GM19238 (cell line): ENCODE measurements at regions not wholly inside any gene's neighbourhood (a gene's known extent, or its start where the extent isn't known, plus 50 kb on each side); places are given as distances from the start of the nearest gene placed in this dataset.
"Not testable (repeated sequence)": the region's sequence is repeated elsewhere in the genome, so short reads cannot be mapped to it uniquely, and the experiment has no call there.

Experiments
- DNase-seq: peaks from one replicate; pipeline ENCODE4 v3.0.0; 2011; ENCODE audit warnings: low spot score; ENCODE audit not compliant: insufficient read length

- DNase-seq = no peak
Observed at GRCh38 chr15:100767001-100767825, 112.4 kb upstream of the ALDH1A3 start.

DNA sequence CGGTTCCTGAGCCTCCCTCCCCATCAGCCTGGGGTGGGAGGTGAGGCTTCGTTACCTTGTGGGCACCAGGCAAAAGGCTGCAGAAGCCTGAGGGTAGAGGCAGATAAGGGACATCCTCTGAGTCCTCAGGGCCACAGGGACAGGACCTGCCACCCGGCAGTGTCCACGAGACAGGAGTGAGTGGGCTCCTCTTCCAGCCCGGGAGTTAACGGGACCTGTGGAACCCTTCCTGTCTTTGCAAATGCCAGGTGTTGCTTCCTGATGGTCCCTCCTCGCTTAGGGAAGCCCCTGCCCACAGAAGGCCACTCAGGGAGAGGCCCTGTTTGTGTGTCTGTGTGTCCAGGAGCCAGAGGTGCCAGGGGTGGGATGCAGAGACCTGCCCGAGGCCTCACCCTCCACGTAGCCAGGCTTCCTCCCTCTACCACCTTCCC lies 111.1 kb upstream of the ALDH1A3 start:
- no peak for DNase-seq

DNA sequence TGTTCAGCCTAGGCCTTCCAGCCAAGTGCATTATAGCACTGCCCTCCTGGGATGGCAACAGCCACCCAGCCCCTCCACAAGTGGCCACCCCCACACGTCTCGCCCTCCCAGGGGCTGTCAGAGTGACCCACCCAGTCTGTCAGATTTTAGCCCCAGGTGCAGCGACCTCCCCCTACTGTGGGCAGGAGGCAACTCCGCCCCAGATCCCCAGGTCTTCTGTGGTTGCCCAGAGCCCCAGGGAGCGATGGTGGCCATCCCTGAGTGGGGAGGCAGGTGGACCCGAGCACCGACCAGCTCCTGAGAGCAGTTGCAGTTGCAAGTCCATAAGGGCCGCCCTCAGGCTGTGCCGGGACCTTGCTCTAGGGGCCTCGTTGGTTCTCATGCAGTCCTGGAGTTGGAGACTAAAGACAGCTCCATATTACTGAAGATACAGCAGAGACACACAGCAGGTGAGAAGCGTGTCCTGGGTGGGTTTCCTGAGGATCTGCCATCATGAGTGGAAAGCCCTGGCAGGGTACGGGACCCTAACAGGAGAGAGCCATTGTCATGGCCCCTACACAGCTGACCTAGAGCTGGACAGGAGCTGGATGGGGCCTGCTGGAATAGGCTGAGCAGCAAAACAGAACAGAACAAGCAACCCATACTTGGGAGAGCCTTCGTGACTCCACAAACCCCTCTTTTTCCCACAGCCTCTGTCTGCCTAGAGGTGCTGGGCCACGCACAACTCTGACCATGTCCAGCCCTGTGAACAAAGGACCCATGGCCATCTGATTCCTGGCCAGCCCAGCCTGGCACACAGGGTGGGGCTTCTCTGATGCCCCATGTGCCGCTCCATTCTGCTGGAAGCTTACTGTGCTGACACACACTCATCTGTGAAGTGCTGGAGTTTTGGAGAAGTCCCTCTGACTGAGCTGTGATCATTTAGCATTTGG lies 110.3 kb upstream of the ALDH1A3 start:
- DNase-seq = no peak

- no peak for DNase-seq
Observed at GRCh38 chr15:100769975-100770340, 109.7 kb upstream of the ALDH1A3 start.

GRCh38 chr15:100770661-100771584 lies 108.7 kb upstream of the ALDH1A3 start:
- no peak for DNase-seq

- no peak for DNase-seq
Observed at GRCh38 chr15:100771746-100772145, 107.9 kb upstream of the ALDH1A3 start.

- no peak for DNase-seq
Observed at GRCh38 chr15:100772478-100772877, 107.2 kb upstream of the ALDH1A3 start.

GRCh38 chr15:100772892-100773520 lies 106.6 kb upstream of the ALDH1A3 start:
- no peak for DNase-seq

- DNase-seq = not testable (repeated sequence)
Observed at GRCh38 chr15:100774044-100774443, 105.6 kb upstream of the ALDH1A3 start.

DNA sequence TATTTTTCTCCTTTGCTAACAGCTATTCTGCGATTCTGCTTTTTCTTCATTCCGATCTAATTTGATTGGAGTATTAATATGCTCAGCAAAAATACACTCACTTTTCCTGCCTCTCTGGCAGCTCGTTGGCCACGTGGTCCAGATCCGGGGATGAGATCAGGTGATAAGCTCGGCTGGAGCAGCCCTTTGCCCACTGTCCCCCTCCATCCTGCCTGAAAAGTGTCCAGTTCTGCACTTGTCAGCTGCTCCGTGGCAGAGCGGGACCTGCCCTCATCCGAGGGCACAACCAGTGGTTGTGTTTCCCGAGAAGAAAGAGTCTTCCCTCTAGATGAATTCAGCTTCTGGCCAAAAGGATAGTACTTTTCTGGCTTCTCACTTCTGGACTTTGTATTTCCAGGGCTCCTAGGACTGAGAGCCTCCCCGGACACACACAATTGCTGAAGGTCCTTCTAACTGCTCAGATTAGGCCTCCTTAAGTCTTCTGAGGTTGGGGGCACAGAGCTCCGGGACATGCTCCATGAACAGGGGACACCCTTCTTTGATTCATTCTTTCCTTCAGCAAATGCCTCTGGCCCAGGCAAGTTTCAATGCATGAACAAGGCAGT lies 103.9 kb upstream of the ALDH1A3 start:
- no peak for DNase-seq

DNA sequence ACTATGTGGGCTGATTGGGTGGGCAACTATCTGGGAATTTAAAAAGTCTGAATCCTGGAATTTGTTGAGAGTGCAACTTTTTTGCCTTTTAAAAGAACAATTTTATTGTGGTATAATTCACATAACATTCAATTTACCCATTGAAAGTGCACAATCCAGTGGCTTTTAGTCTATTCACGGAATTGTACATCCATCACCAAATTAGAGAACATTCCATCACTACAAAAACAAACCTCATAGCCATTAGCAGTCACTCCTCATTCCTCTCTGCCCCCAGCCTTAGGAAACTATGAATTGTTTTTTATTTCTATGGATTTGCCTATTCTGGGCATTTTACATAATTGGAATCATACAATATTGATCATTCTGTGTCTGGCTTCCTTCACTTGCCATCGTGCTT lies 101.8 kb upstream of the ALDH1A3 start:
- no peak for DNase-seq

- DNase-seq = no peak
Observed at GRCh38 chr15:100778831-100779288, 100.8 kb upstream of the ALDH1A3 start.

DNA sequence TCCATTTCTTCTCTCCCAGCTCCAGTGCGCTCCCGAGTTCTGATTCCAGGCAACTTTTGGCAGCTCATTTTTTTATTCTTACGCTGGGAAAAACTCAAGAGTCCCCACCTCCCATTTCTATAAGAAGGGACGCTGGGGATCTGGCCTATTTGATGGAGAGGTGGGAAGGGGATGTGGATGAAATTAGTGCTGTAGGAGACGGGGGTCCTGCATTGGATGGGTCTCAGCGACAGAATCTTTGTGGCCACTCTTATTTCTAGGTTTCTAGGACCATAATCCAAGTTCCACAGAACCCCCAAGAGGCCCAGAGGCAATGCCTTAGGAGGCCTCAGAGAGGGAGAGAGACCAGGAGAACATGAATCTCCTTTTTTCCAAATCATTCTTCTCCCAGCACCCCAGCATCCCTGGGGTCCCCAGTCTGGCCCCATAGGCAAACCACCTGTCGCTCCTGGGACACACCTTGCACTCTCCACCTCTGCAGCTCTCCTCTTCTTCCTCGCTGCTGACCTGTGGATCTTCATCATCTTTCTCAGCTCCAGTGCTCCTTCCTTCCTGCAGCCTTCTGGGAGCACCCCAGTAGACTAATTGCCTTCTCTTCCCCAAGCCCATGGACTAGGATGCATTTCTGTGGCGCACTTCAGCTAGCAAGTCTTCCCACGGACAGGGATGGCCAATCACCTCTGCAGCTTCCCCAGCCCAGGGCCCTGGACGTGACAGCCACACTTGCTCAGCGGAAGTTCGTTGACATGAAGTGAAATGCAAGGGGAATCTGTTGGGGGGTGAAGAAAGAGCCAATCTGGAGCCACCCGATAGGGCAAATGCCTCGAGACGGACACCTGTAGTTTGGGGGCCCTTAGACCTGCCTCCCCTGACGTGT lies 100.1 kb upstream of the ALDH1A3 start:
- no peak for DNase-seq

GRCh38 chr15:100780208-100780800 lies 99.3 kb upstream of the ALDH1A3 start:
- DNase-seq = no peak

DNA sequence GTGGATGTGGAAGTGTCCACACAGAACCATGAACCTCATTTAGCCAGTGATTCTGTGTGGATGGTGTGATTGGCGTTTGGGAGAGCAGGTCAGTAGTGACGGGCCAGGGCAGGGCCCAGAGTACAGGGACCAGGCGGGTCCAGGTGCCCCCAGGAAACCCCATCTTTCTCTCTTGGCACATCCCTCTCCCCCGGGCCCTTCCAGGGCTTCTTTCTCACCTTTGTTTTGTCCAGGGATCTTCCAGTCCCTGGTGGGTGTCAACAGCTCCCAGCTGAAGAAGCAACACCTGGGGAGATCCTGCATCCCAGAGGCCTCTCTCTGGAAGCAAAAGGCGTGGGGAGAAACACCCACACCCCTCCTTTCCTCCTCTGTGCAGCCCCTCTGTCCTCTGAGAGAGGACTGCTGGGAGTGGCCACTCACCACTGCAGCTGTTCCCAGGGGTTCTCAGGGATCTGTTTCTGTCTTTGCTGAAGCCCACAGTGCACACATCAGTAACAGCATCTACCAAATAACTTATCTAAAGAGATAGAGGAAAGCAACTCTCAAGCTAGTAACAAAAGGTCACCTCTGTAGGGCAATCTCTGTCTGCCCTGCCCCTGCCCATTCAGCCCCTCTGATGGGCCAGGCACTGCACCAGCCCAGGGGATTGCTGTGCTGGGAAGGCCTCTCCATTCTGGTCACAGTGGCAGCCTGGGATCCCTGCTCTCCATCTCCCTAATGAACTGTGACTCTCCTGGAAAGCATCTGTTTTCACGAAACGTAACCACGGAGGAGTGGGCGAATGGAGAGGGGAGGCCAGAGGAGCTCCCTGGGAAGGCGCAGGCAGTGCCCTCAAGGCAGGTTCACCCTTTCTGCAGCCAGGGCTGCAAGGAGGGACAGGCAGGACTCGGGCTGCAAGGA lies 98.3 kb upstream of the ALDH1A3 start:
- no peak for DNase-seq

GRCh38 chr15:100781961-100782530 lies 97.6 kb upstream of the ALDH1A3 start:
- DNase-seq = no peak

DNA sequence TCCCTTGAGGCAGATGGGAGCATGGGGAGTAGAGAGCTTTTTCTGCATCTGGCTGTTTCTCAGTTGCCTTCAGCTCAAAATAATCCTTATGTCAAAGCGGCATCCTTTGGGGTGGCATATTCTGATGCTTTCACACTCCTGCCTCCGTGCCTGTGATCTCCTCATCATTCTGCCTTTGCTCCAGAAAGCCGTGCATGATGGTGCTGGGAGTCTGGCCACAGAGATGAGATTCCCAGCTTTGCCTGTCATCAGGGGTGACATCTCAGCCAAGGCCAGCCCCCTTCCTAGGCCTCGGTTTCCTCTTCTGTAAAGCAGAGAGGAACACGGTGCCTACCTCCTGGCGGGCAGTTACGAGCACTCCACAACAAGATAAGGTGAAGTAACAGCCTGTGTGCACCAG lies 96.3 kb upstream of the ALDH1A3 start:
- DNase-seq = no peak
